ENCODE measurements at regions not wholly inside any gene's neighbourhood (a gene's known extent, or its start where the extent isn't known, plus 50 kb on each side); places are given as distances from the start of the nearest gene placed in this dataset.
"Not testable (repeated sequence)": the region's sequence is repeated elsewhere in the genome, so short reads cannot be mapped to it uniquely, and the experiment has no call there.

DNA sequence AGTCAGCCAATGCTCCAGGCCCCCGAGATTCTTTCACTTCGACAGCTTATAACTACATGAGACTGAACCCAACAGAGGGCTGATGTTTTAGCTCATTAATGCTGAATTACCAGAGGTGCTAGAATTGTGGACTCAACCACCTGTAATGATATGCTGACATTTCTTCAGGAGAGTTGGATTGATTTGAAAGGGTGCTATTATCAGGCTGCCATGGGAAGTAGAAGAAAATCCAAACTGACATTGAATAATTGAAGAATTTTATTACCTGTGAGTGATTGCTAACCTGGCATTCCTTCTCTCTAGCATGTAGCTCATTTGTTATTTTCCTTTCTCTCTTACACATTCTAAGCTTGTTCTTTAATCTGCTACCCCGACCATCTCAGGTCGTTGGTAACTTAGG lies 488.8 kb downstream of the PID1 start:
- no peak for DNase-seq

GRCh38 chr2:228777855-228778355 lies 493.2 kb downstream of the PID1 start:
- DNase-seq: no peak

- no peak for DNase-seq
These were observed 496.5 kb downstream of the PID1 start for GRCh38 chr2:228774548-228774947.

GRCh38 chr2:228771774-228772173 lies 499.3 kb downstream of the PID1 start:
- no peak for DNase-seq

GRCh38 chr2:228771315-228771714 lies 499.8 kb downstream of the PID1 start:
- no peak for DNase-seq

GRCh38 chr2:228768818-228769217 lies 502.3 kb downstream of the PID1 start:
- DNase-seq: no peak

- not testable (repeated sequence) for DNase-seq
These were observed 502.9 kb downstream of the PID1 start for GRCh38 chr2:228768141-228768540.

- DNase-seq: no peak
These were observed 503.9 kb downstream of the PID1 start for GRCh38 chr2:228767196-228767595.

- peak; percentile 73 for DNase-seq
These were observed 507.6 kb downstream of the PID1 start for GRCh38 chr2:228763379-228763981.

GRCh38 chr2:228762565-228762964 lies 508.5 kb downstream of the PID1 start:
- DNase-seq: no peak

DNA sequence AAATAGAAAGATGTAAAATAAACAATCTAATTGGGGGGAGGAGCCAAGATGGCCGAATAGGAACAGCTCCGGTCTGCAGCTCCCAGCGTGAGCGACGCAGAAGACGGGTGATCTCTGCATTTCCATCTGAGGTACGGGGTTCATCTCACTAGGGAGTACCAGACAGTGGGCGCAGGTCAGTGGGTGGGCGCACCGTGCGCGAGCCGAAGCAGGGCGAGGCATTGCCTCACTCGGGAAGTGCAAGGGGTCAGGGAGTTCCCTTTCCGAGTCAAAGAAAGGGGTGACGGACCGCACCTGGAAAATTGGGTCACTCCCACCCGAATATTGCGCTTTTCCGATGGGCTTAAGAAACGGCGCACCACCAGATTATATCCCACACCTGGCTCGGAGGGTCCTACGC lies 515.4 kb downstream of the PID1 start:
- DNase-seq: not testable (repeated sequence)

- no peak for DNase-seq
These were observed 523.6 kb downstream of the PID1 start for GRCh38 chr2:228747483-228747882.

GRCh38 chr2:228738671-228739380 lies 532.3 kb downstream of the PID1 start:
- no peak for DNase-seq

DNA sequence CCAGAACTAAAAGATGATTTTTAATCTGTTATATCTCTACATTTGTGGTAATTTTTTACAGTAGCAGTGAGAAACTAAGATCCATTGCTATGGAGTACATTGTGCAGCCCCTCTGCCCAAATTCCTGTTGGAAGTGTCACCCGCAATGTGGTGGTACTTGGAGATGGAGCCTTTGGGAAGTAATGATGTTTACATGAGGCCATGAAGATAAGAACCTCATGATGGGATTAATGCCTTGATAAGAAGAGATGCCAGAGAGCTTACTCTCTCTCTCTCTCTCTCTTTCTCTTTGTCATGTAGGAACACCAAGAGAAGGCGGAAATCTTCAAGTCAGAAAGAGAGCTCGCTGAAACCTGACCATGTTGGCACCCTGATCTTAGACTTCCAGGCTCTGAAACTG lies 535.4 kb downstream of the PID1 start:
- DNase-seq: no peak

DNA sequence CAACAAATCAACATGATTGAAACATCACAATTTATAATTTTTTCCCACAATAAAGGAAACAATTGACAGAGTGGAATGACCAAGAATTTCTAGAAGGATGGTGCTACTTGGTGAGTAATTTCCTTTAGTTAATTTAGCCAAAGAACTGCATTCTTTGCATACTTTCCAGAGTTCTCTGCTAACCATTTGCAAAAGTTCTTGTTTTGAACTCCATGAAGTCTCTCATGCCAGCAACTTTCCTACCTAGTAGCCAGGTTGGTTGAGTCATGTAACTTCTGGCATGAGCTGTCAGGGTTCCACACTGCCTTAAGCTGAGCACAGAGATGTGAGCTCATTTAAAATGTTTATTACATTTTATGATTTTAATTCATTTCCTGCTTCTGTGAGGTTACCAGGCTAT lies 539.6 kb downstream of the PID1 start:
- no peak for DNase-seq

DNA sequence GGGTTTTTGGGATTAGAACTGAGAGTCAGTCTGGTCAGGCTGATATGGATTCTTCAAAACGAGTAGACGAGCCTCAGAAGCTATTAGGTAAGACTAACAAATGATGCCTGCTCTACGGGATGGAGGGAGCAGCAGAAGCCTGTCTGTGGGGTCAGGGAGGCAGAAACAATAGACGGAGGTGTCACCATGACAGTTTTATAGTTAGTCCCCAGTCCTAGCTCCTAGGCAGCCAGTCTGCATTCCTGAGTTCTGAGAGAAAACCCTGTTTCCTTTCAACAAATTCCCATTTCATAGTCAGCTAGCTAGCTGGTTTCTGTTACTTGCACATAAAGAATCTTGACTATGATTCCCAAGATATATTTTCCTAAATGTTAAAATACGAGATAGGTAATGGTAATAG lies 542.1 kb downstream of the PID1 start:
- no peak for DNase-seq

DNA sequence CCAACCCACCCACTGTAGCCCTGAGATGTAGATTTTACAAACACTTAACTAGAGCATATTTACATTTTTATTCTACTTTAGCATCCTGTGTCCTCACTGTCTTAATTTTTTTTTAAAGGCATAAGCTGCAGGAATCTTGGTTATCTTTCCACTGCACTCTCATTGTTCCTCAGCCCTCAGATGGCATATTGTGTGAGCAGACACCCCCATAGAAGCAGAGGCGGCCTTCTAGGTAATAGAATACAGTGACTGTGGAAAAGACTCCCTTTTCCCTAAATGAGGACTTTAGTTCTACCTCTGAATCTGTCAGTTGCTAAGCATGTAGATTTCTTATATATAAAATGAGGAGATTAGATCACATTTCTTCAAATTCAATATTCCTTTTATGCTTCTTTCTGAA lies 543.5 kb upstream of the SPHKAP start:
- DNase-seq: no peak

DNA sequence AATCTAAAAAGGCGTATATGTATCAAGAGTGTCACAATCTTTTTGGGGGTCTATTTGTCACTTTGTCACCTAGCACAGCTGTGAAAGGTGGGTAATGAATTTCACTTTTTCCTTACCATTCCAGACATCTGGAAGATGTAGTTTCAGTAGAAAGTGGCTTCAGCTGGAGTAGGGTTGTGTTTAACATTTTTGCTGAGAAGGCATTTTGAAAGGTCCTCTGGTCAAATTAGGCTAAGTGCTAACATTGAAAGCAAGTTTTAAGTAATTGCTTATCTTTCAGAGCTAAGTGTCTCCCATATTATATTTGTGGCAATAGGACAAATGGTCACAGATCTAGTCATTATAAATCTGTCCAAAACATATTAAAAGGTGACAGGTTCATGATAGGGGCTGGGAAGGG lies 542.1 kb upstream of the SPHKAP start:
- DNase-seq: no peak

DNA sequence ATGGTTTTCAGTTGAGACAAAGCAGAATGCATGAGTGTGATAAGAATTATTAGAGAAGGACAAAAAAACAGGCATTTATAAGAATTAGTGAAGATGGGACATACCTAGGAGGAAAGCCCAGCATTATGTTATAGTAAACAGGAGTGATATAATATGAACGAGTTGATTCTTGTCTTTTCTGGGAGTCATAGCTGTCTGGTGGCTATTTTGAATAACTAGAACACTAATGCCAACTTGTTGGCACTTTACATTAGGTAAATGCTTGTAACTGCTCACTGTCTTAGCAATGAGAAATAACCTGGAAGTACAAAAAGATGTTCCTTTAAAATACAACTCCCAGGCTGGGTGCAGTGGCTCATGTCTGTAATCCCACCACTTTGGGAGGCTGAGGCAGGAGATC lies 540.8 kb upstream of the SPHKAP start:
- no peak for DNase-seq

DNA sequence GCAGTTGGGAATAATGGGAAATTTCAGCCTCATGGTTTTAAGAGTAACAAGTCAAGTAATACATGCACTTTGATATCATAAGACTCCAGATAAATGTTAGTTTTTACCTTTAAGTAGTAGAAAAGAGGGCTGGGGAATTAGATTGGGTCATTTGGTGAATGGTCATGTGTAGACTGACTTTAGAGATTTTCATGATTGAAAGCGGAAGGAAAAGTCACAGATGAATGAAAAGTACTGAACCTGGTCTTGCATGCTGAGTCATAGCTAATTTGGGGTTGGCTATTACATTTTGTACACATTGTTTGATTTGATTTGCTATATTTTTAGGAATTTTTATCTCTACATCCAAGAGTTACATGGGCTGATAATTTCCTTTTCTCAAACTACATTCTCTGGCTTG lies 539.4 kb upstream of the SPHKAP start:
- no peak for DNase-seq

- no peak for DNase-seq
These were observed 528.4 kb upstream of the SPHKAP start for GRCh38 chr2:228709788-228710371.

- no peak for DNase-seq
These were observed 526.4 kb upstream of the SPHKAP start for GRCh38 chr2:228707846-228708245.

- no peak for DNase-seq
These were observed 523.8 kb upstream of the SPHKAP start for GRCh38 chr2:228705318-228705717.

DNA sequence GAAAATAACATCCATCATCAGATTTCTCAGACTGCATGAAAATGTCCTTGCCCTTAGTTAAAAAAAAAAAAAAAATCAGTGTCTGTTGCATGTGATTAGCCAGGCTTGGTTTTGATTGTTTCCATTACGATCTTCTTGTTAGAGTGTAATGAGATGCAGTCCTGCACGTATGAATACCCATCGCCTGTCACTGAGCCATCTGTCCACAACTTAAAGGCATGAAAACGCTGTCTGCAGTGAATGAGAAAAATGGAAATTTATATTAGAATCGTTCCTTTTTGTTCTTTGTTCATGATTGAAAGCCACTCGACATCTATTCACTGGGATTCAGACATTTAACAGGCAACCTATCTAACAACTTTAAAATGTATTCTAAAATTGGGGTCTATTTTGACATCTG lies 521.7 kb upstream of the SPHKAP start:
- DNase-seq: no peak

Data from NCI-H748 treated with DMSO at 0.1 percent for 48 hours (cell line).